H1 (cell line): ENCODE measurements at regions not wholly inside any gene's neighbourhood (a gene's known extent, or its start where the extent isn't known, plus 50 kb on each side); places are given as distances from the start of the nearest gene placed in this dataset.

Experiments used
- POLR2AphosphoS5 ChIP-seq: IDR thresholded peaks from 2 replicates; pipeline ENCODE4 v1.6.1; 2011; ENCODE audit warnings: low read depth, low read length
- SUZ12 ChIP-seq: fragments of 200-600 bp; sonication (generic); IDR thresholded peaks from 2 replicates; pipeline ENCODE4 v1.6.1; 2012; ENCODE audit warnings: mild to moderate bottlenecking, inconsistent platforms, low read length, moderate library complexity, mixed read lengths
- TAF7 ChIP-seq: optimal IDR thresholded peaks from 2 replicates; pipeline ENCODE3; 2011; ENCODE audit warnings: low read depth, mild to moderate bottlenecking, inconsistent platforms, low read length, moderate library complexity, borderline replicate concordance
- TBP ChIP-seq: IDR thresholded peaks from 2 replicates; pipeline ENCODE4 v1.6.1; 2011; ENCODE audit warnings: low read depth, low read length, improper control_type of control experiment
- TF ChIP-seq, protein P1 (sequence below): IDR thresholded peaks from 2 replicates; pipeline ENCODE4 v1.6.1; 2012; ENCODE audit warnings: inconsistent platforms
- TF ChIP-seq, protein P2 (sequence below), 3 experiments: IDR thresholded peaks; 1 replicate in 2 of 3; 2 replicates in 1 of 3; pipeline versions ENCODE4 v1.5.1 to v1.6.1; 2011; ENCODE audit warnings: low read length in 3 of 3, mild to moderate bottlenecking in 3 of 3, inconsistent platforms in 2 of 3, low read depth in 1 of 3, moderate library complexity in 1 of 3; ENCODE audit not compliant: insufficient read depth in 1 of 3; ENCODE audit errors: control extremely low read depth in 1 of 3

DNA sequence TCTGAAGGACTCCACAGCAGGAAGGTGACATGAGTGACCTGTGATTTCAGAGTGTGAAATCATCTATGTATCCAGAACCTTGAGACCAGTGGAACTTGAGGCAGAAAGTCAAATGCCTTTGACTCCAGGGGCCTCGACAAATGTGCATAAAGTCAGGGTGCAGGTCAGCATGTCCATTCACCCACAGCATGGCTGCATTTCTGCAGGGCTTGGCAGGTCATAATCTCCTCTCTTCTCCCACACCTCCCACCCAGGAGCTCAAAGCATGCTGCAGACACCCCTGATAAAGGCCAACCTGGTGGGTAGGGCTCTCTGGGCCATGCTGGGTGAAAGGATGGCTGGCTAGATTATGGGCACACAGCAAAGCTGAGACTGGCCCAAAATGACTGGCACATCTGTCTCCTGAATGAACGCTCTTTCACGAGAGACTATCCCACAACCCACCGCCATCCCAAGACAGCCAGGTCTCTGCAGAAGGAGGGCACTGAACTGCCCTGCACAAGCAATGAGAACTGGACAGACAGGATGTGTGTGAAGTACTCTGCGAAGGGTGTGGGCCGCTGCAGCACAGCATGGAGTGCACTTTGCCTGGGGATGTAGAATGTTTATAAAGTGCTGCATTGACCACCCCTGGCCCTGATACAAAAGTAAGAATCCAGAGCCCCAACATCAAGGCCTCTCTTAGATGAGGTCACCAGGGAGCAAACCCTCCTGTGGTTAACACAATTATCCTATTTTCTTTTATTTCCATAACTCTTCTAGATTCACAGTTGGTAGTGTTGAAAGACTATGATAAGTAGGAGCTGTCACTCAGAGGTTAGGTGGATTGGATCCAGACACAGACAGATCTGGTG, 78.2 kb upstream of the NXT1 start (continued):
- no peak for TF ChIP-seq POLR2AphosphoS5
- TF ChIP-seq TAF7, result no peak
- TF ChIP-seq, protein P1, sequence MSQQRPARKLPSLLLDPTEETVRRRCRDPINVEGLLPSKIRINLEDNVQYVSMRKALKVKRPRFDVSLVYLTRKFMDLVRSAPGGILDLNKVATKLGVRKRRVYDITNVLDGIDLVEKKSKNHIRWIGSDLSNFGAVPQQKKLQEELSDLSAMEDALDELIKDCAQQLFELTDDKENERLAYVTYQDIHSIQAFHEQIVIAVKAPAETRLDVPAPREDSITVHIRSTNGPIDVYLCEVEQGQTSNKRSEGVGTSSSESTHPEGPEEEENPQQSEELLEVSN, result no peak
- no peak for TF ChIP-seq SUZ12
- TF ChIP-seq, protein P2, sequence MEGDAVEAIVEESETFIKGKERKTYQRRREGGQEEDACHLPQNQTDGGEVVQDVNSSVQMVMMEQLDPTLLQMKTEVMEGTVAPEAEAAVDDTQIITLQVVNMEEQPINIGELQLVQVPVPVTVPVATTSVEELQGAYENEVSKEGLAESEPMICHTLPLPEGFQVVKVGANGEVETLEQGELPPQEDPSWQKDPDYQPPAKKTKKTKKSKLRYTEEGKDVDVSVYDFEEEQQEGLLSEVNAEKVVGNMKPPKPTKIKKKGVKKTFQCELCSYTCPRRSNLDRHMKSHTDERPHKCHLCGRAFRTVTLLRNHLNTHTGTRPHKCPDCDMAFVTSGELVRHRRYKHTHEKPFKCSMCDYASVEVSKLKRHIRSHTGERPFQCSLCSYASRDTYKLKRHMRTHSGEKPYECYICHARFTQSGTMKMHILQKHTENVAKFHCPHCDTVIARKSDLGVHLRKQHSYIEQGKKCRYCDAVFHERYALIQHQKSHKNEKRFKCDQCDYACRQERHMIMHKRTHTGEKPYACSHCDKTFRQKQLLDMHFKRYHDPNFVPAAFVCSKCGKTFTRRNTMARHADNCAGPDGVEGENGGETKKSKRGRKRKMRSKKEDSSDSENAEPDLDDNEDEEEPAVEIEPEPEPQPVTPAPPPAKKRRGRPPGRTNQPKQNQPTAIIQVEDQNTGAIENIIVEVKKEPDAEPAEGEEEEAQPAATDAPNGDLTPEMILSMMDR (IDR thresholded peaks at IDR 0.05; ENCODE audit: control extremely low read depth in 1 of 3, insufficient read depth in 1 of 3, low read depth in 1 of 3, low read length in 3 of 3), result no peak
- TF ChIP-seq TBP, result no peak
